ENCODE measurements at regions not wholly inside any gene's neighbourhood (a gene's known extent, or its start where the extent isn't known, plus 50 kb on each side); places are given as distances from the start of the nearest gene placed in this dataset.
"Not testable (repeated sequence)": the region's sequence is repeated elsewhere in the genome, so short reads cannot be mapped to it uniquely, and the experiment has no call there.

GRCh38 chr10:127657056-127657455 lies 79.9 kb upstream of the FOXI2 start:
- no peaks in the 10 kb centered on the region for H3K27me3 ChIP-seq (ENCODE audit: insufficient read depth, poor library complexity, severe bottlenecking)
- no peak for DNase-seq (ENCODE audit: low read depth in 1 of 2, low spot score in 1 of 2)
- no peak overlapping the region for H3K27ac ChIP-seq (replicated peaks)
- no peak for TF ChIP-seq GABPA (IDR thresholded peaks at IDR 0.05; ENCODE audit: low read depth)
- TF ChIP-seq REST (IDR thresholded peaks at IDR 0.05; ENCODE audit: insufficient replicate concordance, low read depth) = no peak
- TF ChIP-seq CTCF (IDR thresholded peaks at IDR 0.05; ENCODE audit: insufficient read depth, low read length) = no peak
- TF ChIP-seq SPI1 (IDR thresholded peaks at IDR 0.05; ENCODE audit: borderline replicate concordance, low read depth) = no peak
- TF ChIP-seq POLR2AphosphoS5 (IDR thresholded peaks at IDR 0.05; ENCODE audit: low read depth) = no peak
- H3K4me3 ChIP-seq (replicated peaks; ENCODE audit: insufficient read depth, low read length) = no peak overlapping the region

GRCh38 chr10:127676430-127676829 lies 60.6 kb upstream of the FOXI2 start:
- H3K27ac ChIP-seq (replicated peaks); H3K27me3 ChIP-seq (ENCODE audit: insufficient read depth, poor library complexity, severe bottlenecking); H3K4me3 ChIP-seq (replicated peaks; ENCODE audit: insufficient read depth, low read length); DNase-seq (ENCODE audit: low read depth in 1 of 2, low spot score in 1 of 2): not testable (repeated sequence)

- Histone ChIP-seq H3K4me3 (replicated peaks; ENCODE audit: insufficient read depth, low read length) (no peak overlapping the region), H3K27ac (replicated peaks) (no peak overlapping the region), H3K27me3 (ENCODE audit: insufficient read depth, poor library complexity, severe bottlenecking) (no peaks in the 10 kb centered on the region)
- DNase-seq (ENCODE audit: low read depth in 1 of 2, low spot score in 1 of 2) = no peak
- TF ChIP-seq SPI1 (IDR thresholded peaks at IDR 0.05; ENCODE audit: borderline replicate concordance, low read depth) = no peak
- TF ChIP-seq CTCF (IDR thresholded peaks at IDR 0.05; ENCODE audit: insufficient read depth, low read length) = no peak
- no peak for TF ChIP-seq GABPA (IDR thresholded peaks at IDR 0.05; ENCODE audit: low read depth)
- TF ChIP-seq POLR2AphosphoS5 (IDR thresholded peaks at IDR 0.05; ENCODE audit: low read depth) = no peak
Measured at GRCh38 chr10:127678091-127678490, 58.9 kb upstream of the FOXI2 start.

GRCh38 chr10:127679642-127680255 lies 57.2 kb upstream of the FOXI2 start:
- no peak for TF ChIP-seq GABPA (IDR thresholded peaks at IDR 0.05; ENCODE audit: low read depth)
- no peak for TF ChIP-seq REST (IDR thresholded peaks at IDR 0.05; ENCODE audit: insufficient replicate concordance, low read depth)
- no peak for TF ChIP-seq POLR2AphosphoS5 (IDR thresholded peaks at IDR 0.05; ENCODE audit: low read depth)
- DNase-seq (ENCODE audit: low read depth in 1 of 2, low spot score in 1 of 2) = no peak

More at GRCh38 chr10:127679642-127680255, 57.2 kb upstream of the FOXI2 start:
- H3K4me3 ChIP-seq (replicated peaks; ENCODE audit: insufficient read depth, low read length) = no peak overlapping the region
- H3K27me3 ChIP-seq (ENCODE audit: insufficient read depth, poor library complexity, severe bottlenecking) = no peaks in the 10 kb centered on the region
- no peak overlapping the region for H3K27ac ChIP-seq (replicated peaks)
